Progenitor cell of endocrine pancreas (in vitro differentiated cells): ENCODE measurements at regions not wholly inside any gene's neighbourhood (a gene's known extent, or its start where the extent isn't known, plus 50 kb on each side); places are given as distances from the start of the nearest gene placed in this dataset.

Experiments
- DNase-seq: peaks from one replicate; pipeline ENCODE4 v3.0.0; 2021; ENCODE audit warnings: low spot score; ENCODE audit not compliant: unreplicated experiment
- H3K27ac Mint-ChIP-seq: 2 replicates; pipeline ENCODE4 v1.8.0; 2021; ENCODE audit warnings: mild to moderate bottlenecking, moderate library complexity, mixed read lengths
- H3K27me3 Mint-ChIP-seq: 2 replicates; pipeline ENCODE4 v1.8.0; 2021; ENCODE audit warnings: mixed read lengths
- H3K36me3 Mint-ChIP-seq: 2 replicates; pipeline ENCODE4 v1.8.0; 2022; ENCODE audit warnings: mixed read lengths; ENCODE audit not compliant: insufficient read depth
- H3K4me1 Mint-ChIP-seq: 2 replicates; pipeline ENCODE4 v1.8.0; 2021; ENCODE audit warnings: low read depth, mixed read lengths
- H3K4me3 Mint-ChIP-seq: 2 replicates; pipeline ENCODE4 v1.8.0; 2021; ENCODE audit warnings: low read depth, mild to moderate bottlenecking, moderate library complexity, mixed read lengths
- H3K9me3 Mint-ChIP-seq: 2 replicates; pipeline ENCODE4 v1.8.0; 2021; ENCODE audit warnings: low read depth, mixed read lengths
- TF ChIP-seq, protein P1 (sequence below): fragments of 200-600 bp; sonication (generic); IDR thresholded peaks from one replicate; pipeline ENCODE4 v1.5.0; 2021; ENCODE audit warnings: antibody characterized with exemption, mild to moderate bottlenecking; ENCODE audit not compliant: unreplicated experiment

DNA sequence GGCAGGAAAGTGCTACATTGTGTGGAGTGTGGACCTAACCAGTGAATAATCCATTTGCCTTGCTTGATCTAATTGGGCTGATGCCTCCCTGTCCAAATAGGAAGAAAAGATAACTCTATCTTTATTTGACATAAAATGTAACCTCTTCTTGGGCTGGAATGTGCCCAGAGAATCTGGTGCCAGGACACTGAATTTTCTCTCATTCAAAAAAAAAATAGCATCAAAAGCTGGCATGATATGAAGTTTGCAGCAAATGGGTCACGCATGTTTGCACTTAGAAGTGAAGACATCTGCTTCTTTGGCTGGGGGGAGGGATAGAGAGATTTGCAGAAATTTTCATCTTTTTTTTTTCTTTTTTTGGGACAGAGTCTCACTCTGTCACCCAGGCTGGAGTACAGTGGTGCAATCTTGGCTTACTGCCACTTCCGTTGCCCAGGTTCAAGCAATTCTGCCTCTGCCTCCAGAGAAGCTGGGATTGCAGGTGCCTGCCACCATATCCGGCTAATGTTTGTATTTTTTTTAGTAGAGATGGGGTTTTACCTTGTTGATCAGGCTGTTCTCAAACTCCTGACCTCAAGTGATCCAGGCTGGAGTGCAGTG is 478.2 kb upstream of the EEF2KMT start:
- H3K27ac Mint-ChIP-seq, result no peak overlapping the region
- H3K4me1 Mint-ChIP-seq, result no peaks in the 10 kb centered on the region
- TF ChIP-seq, protein P1, sequence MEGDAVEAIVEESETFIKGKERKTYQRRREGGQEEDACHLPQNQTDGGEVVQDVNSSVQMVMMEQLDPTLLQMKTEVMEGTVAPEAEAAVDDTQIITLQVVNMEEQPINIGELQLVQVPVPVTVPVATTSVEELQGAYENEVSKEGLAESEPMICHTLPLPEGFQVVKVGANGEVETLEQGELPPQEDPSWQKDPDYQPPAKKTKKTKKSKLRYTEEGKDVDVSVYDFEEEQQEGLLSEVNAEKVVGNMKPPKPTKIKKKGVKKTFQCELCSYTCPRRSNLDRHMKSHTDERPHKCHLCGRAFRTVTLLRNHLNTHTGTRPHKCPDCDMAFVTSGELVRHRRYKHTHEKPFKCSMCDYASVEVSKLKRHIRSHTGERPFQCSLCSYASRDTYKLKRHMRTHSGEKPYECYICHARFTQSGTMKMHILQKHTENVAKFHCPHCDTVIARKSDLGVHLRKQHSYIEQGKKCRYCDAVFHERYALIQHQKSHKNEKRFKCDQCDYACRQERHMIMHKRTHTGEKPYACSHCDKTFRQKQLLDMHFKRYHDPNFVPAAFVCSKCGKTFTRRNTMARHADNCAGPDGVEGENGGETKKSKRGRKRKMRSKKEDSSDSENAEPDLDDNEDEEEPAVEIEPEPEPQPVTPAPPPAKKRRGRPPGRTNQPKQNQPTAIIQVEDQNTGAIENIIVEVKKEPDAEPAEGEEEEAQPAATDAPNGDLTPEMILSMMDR, result no peak
- peaks cover 22% of the 10 kb centered on the region for H3K27me3 Mint-ChIP-seq
- no peaks in the 10 kb centered on the region for H3K36me3 Mint-ChIP-seq
- H3K4me3 Mint-ChIP-seq, result no peak overlapping the region
- H3K9me3 Mint-ChIP-seq, result no peaks in the 10 kb centered on the region
- DNase-seq, result no peak

GRCh38 chr16:5575121-5575520 is 477.5 kb upstream of the EEF2KMT start:
- Mint-ChIP-seq H3K36me3 (no peaks in the 10 kb centered on the region), H3K27me3 (peaks cover 22% of the 10 kb centered on the region)

DNA sequence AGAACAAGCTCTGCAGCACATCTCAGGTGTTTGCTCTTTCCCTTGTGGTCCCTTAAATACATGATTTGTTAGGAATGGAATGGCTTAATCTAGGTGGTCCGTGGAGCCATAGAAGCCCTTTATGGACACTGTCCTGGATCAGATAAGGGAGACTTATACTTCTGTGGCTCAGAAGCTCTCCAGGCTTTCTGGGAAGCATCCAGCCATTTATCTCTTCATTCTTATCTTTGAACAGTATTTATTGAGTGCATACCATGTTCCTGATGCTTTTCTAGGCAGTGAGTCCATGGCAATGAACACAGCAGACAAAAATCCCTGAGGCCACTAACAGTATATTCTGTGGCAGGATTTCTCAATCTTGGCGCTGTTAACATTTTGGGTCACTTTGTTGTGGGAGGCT is 474.5 kb upstream of the EEF2KMT start:
- Mint-ChIP-seq H3K36me3 (no peaks in the 10 kb centered on the region), H3K27ac (no peak overlapping the region), H3K27me3 (peaks cover 22% of the 10 kb centered on the region), H3K4me1 (no peaks in the 10 kb centered on the region), H3K9me3 (no peaks in the 10 kb centered on the region), H3K4me3 (no peak overlapping the region)
- TF ChIP-seq, protein P1, result no peak
- DNase-seq, result no peak

More at GRCh38 chr16:5575121-5575520, 477.5 kb upstream of the EEF2KMT start:
- TF ChIP-seq, protein P1, result no peak
- no peak overlapping the region for H3K27ac Mint-ChIP-seq
- no peaks in the 10 kb centered on the region for H3K4me1 Mint-ChIP-seq
- DNase-seq, result no peak
- no peak overlapping the region for H3K4me3 Mint-ChIP-seq
- H3K9me3 Mint-ChIP-seq, result no peaks in the 10 kb centered on the region

DNA sequence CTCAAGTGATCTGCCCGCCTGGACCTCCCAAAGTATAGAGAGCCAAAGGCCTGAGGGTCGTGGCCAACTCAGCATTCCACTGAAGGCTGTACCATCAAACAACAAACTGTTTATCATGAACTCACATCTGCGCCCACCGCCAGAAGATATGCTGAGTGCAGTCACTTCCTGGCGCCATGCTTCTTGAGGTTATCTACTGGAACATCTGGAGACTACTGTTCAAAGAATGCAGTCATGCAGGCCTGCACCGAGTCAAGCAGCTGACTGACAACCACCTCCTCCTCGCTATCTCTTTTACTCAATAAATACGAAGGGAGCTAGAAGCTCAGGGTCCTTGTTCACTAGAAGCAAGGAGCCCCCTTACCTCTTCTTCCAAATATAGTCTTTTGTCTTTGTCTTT is 473.9 kb upstream of the EEF2KMT start:
- Mint-ChIP-seq H3K36me3 (no peaks in the 10 kb centered on the region), H3K4me1 (no peaks in the 10 kb centered on the region), H3K9me3 (no peaks in the 10 kb centered on the region), H3K4me3 (no peak overlapping the region), H3K27ac (no peak overlapping the region), H3K27me3 (peaks cover 22% of the 10 kb centered on the region)
- TF ChIP-seq, protein P1, result no peak
- no peak for DNase-seq

- Mint-ChIP-seq H3K27ac (no peak overlapping the region), H3K36me3 (no peaks in the 10 kb centered on the region), H3K4me1 (no peaks in the 10 kb centered on the region), H3K4me3 (no peak overlapping the region), H3K27me3 (peaks cover 6% of the 10 kb centered on the region), H3K9me3 (no peaks in the 10 kb centered on the region)
- TF ChIP-seq, protein P1, result no peak
- DNase-seq, result no peak
Observed at GRCh38 chr16:5561800-5562199, 464.2 kb upstream of the EEF2KMT start.
